ENCODE measurements at regions not wholly inside any gene's neighbourhood (a gene's known extent, or its start where the extent isn't known, plus 50 kb on each side); places are given as distances from the start of the nearest gene placed in this dataset.

DNA sequence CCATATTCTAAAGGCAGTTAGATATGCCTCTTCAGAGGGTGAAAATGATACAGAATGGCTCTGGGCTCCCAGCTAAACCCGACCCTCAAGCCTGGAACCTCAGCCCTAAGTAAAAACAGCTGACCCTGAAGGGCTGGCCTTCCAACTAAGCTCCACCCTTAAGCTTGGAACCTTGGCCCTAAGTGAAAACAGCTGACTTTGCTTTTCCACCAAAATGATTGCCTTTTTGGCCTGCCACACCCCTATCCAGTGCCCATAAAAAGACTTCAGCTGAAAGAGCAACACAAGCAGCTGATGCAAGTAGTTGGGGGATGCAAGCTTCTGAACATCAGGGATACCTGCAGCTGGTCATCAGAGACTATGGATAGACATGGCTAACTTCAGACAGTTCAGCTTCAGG lies 647.4 kb upstream of the SGCD start:
- Histone ChIP-seq H3K36me3 (ENCODE audit: insufficient read depth in 1 of 2, low read depth in 1 of 2) (no peaks in the 10 kb centered on the region), H3K9me3 (peaks cover 6% of the 10 kb centered on the region), H3K27ac (no peak overlapping the region), H3K4me1 (no peaks in the 10 kb centered on the region), H3K27me3 (ENCODE audit: insufficient read depth in 3 of 3, low read length in 2 of 3) (no peaks in the 10 kb centered on the region), H3K4me3 (no peak overlapping the region)
- ATAC-seq, result no peak
- DNase-seq, result no peak
- WGBS, 3 donors, result 29 to 40% (median 37%) methylated on average over 1 of the region's 1 CpG
- intact Hi-C loops (cut with DNase I), result no loop called here
- TF ChIP-seq, protein P1, sequence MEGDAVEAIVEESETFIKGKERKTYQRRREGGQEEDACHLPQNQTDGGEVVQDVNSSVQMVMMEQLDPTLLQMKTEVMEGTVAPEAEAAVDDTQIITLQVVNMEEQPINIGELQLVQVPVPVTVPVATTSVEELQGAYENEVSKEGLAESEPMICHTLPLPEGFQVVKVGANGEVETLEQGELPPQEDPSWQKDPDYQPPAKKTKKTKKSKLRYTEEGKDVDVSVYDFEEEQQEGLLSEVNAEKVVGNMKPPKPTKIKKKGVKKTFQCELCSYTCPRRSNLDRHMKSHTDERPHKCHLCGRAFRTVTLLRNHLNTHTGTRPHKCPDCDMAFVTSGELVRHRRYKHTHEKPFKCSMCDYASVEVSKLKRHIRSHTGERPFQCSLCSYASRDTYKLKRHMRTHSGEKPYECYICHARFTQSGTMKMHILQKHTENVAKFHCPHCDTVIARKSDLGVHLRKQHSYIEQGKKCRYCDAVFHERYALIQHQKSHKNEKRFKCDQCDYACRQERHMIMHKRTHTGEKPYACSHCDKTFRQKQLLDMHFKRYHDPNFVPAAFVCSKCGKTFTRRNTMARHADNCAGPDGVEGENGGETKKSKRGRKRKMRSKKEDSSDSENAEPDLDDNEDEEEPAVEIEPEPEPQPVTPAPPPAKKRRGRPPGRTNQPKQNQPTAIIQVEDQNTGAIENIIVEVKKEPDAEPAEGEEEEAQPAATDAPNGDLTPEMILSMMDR (IDR thresholded peaks at IDR 0.05), result no peak

DNA sequence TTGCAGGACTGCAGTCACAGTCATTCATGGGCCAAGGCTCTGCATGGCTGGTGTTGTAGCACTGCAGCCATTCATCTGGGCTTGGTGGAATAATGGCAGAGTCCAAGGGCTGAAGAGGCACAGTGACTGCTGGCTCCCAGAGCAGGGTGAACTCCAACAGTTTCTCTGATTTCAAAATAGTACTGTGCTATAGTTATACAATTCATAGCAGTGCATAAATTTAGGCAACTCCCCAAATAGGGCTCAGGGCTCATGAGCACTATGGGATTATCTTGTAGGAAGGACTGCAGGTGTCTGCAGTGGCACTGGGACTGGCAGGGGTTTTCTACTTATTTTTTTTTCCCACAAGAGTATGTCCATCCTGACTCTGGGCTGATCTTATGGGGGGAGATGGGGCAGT lies 642.5 kb upstream of the SGCD start:
- H3K27ac ChIP-seq, result no peak overlapping the region
- no peak for DNase-seq
- ATAC-seq, result no peak
- TF ChIP-seq, protein P1 (IDR thresholded peaks at IDR 0.05), result no peak
- no peaks in the 10 kb centered on the region for H3K27me3 ChIP-seq (ENCODE audit: insufficient read depth in 3 of 3, low read length in 2 of 3)
- intact Hi-C loops (cut with DNase I), result no loop called here
- H3K4me1 ChIP-seq, result no peaks in the 10 kb centered on the region
- H3K9me3 ChIP-seq, result no peaks in the 10 kb centered on the region
- H3K36me3 ChIP-seq (ENCODE audit: insufficient read depth in 1 of 2, low read depth in 1 of 2), result no peaks in the 10 kb centered on the region
- no peak overlapping the region for H3K4me3 ChIP-seq

DNA sequence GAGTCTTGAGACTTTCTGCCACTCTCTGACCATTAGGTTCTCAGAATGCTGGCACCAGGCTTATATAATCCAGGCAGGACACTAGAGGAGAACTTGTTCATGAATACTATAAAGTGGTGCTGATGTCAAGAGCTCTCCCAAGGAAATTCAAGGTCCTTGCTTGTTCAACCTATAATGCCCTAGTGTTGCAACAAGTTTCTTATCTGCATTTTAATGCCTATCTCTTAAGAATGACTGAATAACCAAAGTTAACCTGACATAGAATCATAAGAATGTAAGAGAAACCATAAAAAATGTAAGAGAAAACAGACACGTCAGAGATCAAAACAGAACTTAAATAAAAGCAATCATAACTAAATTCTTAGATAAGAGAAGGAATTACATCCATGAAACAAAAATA lies 640.8 kb upstream of the SGCD start:
- Histone ChIP-seq H3K27ac (no peak overlapping the region), H3K4me1 (peaks cover 5% of the 10 kb centered on the region), H3K9me3 (no peaks in the 10 kb centered on the region), H3K4me3 (no peak overlapping the region), H3K36me3 (ENCODE audit: insufficient read depth in 1 of 2, low read depth in 1 of 2) (no peaks in the 10 kb centered on the region), H3K27me3 (ENCODE audit: insufficient read depth in 3 of 3, low read length in 2 of 3) (no peaks in the 10 kb centered on the region)
- DNase-seq (no peak), ATAC-seq (no peak)
- intact Hi-C loops (cut with DNase I), result no loop called here
- WGBS, 3 donors, result 57 to 87% (median 85%) methylated on average over 1 of the region's 1 CpG
- TF ChIP-seq, protein P1 (IDR thresholded peaks at IDR 0.05), result no peak

DNA sequence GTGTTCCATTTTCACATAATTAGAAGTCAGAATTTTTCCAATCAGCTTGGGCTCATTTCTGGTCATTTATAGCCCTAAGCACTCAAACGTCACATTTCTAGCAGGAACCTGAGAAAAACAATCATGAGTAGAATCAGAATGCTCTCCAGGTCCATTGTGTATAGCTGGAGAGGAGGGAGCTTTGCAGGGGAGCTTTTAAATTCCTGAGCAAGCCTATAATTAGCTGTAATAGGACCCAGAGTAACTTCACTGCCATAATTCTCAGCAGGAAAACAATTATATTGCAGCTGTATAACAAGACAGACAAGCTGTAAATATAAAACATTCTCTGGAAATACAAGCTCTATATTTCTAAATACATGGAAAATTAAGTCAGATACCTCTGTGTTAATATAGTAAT lies 637.6 kb upstream of the SGCD start:
- WGBS, 3 donors, result 0 to 8% (median 3%) methylated on average over 1 of the region's 1 CpG

DNA sequence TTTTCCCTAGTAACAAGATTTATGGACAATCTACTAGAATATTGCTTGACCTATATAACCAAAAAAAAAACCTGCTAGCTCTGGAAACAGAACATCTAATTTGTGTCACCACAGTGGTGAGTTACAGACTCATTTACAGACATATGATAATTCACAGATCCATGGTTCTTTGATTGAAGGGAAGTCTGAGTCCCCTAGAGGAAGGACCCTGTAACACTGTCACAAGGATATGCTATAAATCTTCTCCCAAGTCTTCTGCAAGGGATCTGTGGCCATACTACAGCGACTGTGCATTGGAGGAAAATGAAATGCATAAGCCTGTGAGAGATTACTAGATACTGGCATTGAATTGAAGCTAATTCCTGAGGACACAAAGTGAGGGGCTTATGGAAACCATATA lies 630.6 kb upstream of the SGCD start:
- intact Hi-C loops (cut with DNase I), result no loop called here
- ATAC-seq (no peak), DNase-seq (no peak)
- TF ChIP-seq, protein P1 (IDR thresholded peaks at IDR 0.05), result no peak
- no peaks in the 10 kb centered on the region for H3K27me3 ChIP-seq (ENCODE audit: insufficient read depth in 3 of 3, low read length in 2 of 3)
- no peaks in the 10 kb centered on the region for H3K9me3 ChIP-seq
- H3K4me3 ChIP-seq, result no peak overlapping the region
- WGBS, 3 donors, result 26 to 28% (median 27%) methylated on average over 1 of the region's 1 CpG
- no peak overlapping the region for H3K27ac ChIP-seq
- H3K4me1 ChIP-seq, result no peaks in the 10 kb centered on the region
- H3K36me3 ChIP-seq (ENCODE audit: insufficient read depth in 1 of 2, low read depth in 1 of 2), result no peaks in the 10 kb centered on the region

More for the DNA sequence above, 637.6 kb upstream of the SGCD start:
- peak in 1 of 4 donors; percentile 80 for ATAC-seq
- Histone ChIP-seq H3K4me1 (peaks cover 5% of the 10 kb centered on the region), H3K27me3 (ENCODE audit: insufficient read depth in 3 of 3, low read length in 2 of 3) (no peaks in the 10 kb centered on the region), H3K4me3 (no peak overlapping the region), H3K9me3 (no peaks in the 10 kb centered on the region), H3K36me3 (ENCODE audit: insufficient read depth in 1 of 2, low read depth in 1 of 2) (no peaks in the 10 kb centered on the region), H3K27ac (no peak overlapping the region)
- DNase-seq, result no peak
- intact Hi-C loops (cut with DNase I), result no loop called here
- TF ChIP-seq, protein P1 (IDR thresholded peaks at IDR 0.05), result no peak
